DMS53 treated with DMSO at 0.1 percent for 48 hours (cell line): ENCODE measurements at regions not wholly inside any gene's neighbourhood (a gene's known extent, or its start where the extent isn't known, plus 50 kb on each side); places are given as distances from the start of the nearest gene placed in this dataset.
"Not testable (repeated sequence)": the region's sequence is repeated elsewhere in the genome, so short reads cannot be mapped to it uniquely, and the experiment has no call there.

Source experiments
- DNase-seq: peaks from one replicate; lab custom pipeline; 2025; ENCODE audit not compliant: unreplicated experiment; lab: John Stamatoyannopoulos, UW

GRCh38 chr15:25247407-25248038 lies 191.3 kb downstream of the UBE3A start:
- DNase-seq = no peak

- DNase-seq = not testable (repeated sequence)
Observed at GRCh38 chr15:25248087-25248486, 190.7 kb downstream of the UBE3A start.

- DNase-seq = no peak
Observed at GRCh38 chr15:25248583-25249235, 190.1 kb downstream of the UBE3A start.

DNA sequence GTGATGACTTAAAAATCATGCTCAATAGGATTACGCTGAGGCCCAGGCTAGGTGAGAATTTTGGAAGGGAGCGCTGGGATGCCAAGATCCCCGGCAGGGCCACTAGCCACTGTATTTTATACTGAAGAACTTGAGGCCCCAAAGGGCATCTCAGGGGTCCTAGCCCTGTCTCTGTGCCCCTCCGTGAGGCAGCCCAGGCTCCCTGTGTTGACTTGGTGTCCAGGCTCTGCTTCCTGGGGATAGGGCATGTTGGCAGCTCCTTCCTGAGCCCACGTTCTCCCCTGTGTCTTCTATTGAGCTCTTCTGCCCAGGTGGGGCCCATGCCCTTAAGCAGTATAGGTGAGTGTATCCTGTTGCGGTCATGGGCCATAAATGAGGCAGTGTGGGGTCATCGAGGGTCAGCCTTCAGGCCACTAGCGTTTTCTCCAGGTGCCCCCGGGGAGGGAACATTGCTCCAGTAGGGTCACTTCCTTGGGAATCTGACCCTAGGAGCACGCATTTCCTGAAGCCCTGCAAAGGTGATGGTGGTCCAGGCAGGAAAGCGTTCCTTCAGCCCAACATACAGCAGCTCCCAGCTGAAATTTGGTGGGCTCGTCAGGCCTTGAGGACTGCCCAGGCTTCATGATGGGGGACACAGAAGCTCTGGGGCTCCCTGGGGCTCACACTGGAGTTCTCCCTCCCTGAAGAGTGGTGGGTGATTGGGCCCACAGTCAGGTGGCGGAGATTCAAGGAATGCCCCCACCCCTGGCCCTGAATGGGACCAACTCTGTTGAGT lies 189.4 kb downstream of the UBE3A start:
- no peak for DNase-seq

GRCh38 chr15:25250011-25250596 lies 188.7 kb downstream of the UBE3A start:
- no peak for DNase-seq

DNA sequence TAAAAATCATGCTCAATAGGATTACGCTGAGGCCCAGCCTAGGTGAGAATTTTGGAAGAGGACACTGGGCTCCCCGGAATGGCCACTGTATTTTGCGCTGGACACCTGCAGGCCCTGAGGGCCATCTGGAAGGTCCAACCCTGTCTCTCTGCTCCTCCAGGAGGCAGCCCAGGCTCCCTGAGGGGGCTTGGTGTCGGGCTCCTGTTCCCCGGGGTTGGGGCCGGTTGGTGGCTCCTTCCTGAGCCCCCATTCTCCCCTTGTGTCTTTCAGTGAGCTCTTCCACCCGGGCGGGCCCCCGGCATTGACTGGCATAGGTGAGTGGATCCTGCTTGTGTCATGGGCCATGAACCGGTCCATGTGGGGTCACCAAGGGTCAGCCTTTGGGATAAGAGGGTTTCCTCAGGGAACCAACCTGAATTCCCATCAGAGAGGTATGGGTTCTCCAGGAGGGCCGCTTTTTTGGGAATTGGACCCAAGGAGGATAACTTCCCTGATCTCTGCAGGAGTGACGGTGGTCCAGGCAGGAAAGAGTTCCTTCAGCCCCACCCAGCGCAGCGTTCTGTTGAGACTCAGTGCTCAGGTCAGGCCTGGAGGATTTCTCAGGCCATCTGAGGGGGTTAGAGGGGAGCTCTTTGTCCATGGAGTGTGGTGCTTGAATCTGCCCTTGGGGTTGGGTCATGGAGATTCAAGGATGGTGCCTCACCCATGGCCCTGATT lies 187.8 kb downstream of the UBE3A start:
- DNase-seq = no peak

- no peak for DNase-seq
Observed at GRCh38 chr15:25251700-25252390, 187.0 kb downstream of the UBE3A start.

DNA sequence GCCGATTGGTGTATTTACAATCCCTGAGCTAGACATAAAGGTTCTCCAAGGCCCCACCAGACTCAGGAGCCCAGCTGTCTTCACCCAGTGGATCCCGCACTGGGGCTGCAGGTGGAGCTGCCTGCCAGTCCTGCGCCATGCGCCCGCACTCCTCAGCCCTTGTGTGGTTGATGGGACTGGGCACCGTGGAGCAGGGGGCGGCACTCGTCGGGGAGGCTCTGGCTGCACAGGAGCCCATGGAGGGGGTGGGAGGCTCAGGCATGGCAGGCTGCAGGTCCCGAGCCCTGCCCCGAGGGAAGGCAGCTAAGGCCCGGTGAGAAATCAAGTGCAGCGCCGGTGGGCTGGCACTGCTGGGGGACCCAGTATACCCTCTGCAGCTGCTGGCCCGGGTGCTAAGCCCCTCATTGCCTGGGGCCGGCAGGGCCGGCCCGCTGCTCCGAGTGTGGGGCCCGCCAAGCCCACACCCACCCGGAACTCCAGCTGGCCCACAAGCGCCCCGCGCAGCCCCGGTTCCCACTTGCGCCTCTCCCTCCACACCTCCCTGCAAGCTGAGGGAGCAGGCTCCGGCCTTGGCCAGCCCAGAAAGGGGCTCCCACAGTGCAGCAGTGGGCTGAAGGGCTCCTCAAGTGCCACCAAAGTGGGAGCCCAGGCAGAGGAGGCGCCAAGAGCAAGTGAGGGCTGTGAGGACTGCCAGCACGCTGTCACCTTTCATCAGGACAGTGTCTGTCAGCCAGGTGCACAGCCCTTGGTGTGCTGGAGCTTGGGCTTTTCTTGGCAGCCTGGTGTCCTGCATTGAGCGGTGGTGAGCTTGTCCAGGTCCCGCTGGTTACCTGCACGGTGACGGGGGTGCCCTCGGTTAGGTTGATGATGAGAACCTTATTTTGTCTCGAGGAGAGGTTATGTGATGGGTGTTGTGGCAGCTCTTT lies 185.5 kb downstream of the UBE3A start:
- DNase-seq = not testable (repeated sequence)

GRCh38 chr15:25268166-25268565 lies 170.7 kb downstream of the UBE3A start:
- no peak for DNase-seq
